Testis (tissue), 2 donors: ENCODE measurements at regions not wholly inside any gene's neighbourhood (a gene's known extent, or its start where the extent isn't known, plus 50 kb on each side); places are given as distances from the start of the nearest gene placed in this dataset.
"Not testable (repeated sequence)": the region's sequence is repeated elsewhere in the genome, so short reads cannot be mapped to it uniquely, and the experiment has no call there.

ENCODE experiments used
- DNase-seq: peaks from one replicate; pipeline ENCODE4 v3.0.0-alpha.2; 2019
- H3K27ac ChIP-seq, 2 donors: fragments of 200-600 bp; sonication (generic); one replicate each; pipeline ENCODE4 v1.5.1; 2019
- H3K27me3 ChIP-seq: fragments of 200-600 bp; sonication (generic); one replicate; pipeline ENCODE4 v1.5.1; 2019
- H3K36me3 ChIP-seq: fragments of 200-600 bp; sonication (generic); one replicate; pipeline ENCODE4 v1.5.1; 2017; ENCODE audit warnings: low read depth; ENCODE audit errors: missing control alignments
- H3K4me1 ChIP-seq: fragments of 200-600 bp; sonication (generic); one replicate; pipeline ENCODE4 v1.5.1; 2019
- H3K4me3 ChIP-seq, 2 donors: fragments of 200-600 bp; sonication (generic); one replicate each; pipeline ENCODE4 v1.5.1; 2017 to 2019
- H3K9me3 ChIP-seq: fragments of 200-600 bp; sonication (generic); one replicate; pipeline ENCODE4 v1.5.1; 2017
- CTCF ChIP-seq, 3 experiments: fragments of 450-650 bp in 2 of 3; fragments of 200-600 bp in 1 of 3; sonication (generic) in 1 of 3; IDR thresholded peaks; one replicate each; pipeline ENCODE4 v1.5.1; 2016 to 2019; ENCODE audit warnings: antibody characterized with exemption in 3 of 3, mild to moderate bottlenecking in 2 of 3, moderate library complexity in 1 of 3
- POLR2A ChIP-seq: fragments of 450-650 bp; IDR thresholded peaks from one replicate; pipeline ENCODE4 v1.6.1; 2017; ENCODE audit warnings: antibody characterized with exemption, mild to moderate bottlenecking, moderate library complexity
- WGBS, 2 donors: methylation state at CpG; one replicate each; pipeline ENCODE4 v1.1.5; 2018; 5-methylcytosine and 5-hydroxymethylcytosine counted together
- intact Hi-C: fragments of 100-400 bp; cut with DNase I; formaldehyde crosslinking; loops from one replicate; pipeline ENCODE4 v1.15.1; 2023; ENCODE audit warnings: low total_unique reads

DNA sequence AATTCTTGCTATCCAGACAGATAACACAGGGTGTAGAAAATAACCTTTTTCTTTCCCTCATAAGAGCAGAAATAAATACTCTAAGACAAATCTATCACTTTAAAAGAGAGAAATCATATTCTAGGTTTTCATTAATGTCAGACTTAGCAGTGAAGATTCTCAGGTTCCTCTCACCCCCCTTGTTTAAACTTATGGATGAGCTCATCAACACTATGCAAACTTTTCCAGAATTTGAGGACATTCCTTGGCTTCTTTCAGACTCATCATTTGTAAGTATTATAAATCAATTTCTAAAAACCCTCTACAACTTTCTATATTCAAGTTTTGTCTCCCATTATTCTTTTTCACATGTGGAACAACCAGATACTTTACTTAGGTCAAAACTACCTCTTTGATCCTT, 374.9 kb upstream of the TRPC7 start:
- H3K9me3 ChIP-seq: no peaks in the 10 kb centered on the region
- intact Hi-C loops: no loop called here
- H3K4me3 ChIP-seq: no peak overlapping the region
- H3K27me3 ChIP-seq: no peaks in the 10 kb centered on the region
- no peak overlapping the region for H3K27ac ChIP-seq
- TF ChIP-seq POLR2A (no peak), CTCF (IDR thresholded peaks at IDR 0.05) (no peak)
- no peaks in the 10 kb centered on the region for H3K36me3 ChIP-seq
- no peak for DNase-seq
- no peaks in the 10 kb centered on the region for H3K4me1 ChIP-seq

- DNase-seq, H3K4me3 ChIP-seq, H3K27me3 ChIP-seq, H3K36me3 ChIP-seq, intact Hi-C loops, H3K9me3 ChIP-seq, H3K27ac ChIP-seq, H3K4me1 ChIP-seq: not testable (repeated sequence)
- 82 to 86% methylated on average over 4 of the region's 4 CpGs for WGBS, 2 donors
Observed at GRCh38 chr5:136739271-136739670, 373.9 kb upstream of the TRPC7 start.

- H3K36me3 ChIP-seq: no peaks in the 10 kb centered on the region
- WGBS, 2 donors: 92 to 96% methylated on average over 2 of the region's 2 CpGs
- H3K4me1 ChIP-seq: no peaks in the 10 kb centered on the region
- no peaks in the 10 kb centered on the region for H3K9me3 ChIP-seq
- H3K27me3 ChIP-seq: no peaks in the 10 kb centered on the region
- no peak for DNase-seq
- no peak for TF ChIP-seq POLR2A
- TF ChIP-seq CTCF (IDR thresholded peaks at IDR 0.05): no peak
- H3K27ac ChIP-seq: no peak overlapping the region
- intact Hi-C loops: no loop called here
- no peak overlapping the region for H3K4me3 ChIP-seq
Observed at GRCh38 chr5:136738829-136739228, 373.5 kb upstream of the TRPC7 start.

DNA sequence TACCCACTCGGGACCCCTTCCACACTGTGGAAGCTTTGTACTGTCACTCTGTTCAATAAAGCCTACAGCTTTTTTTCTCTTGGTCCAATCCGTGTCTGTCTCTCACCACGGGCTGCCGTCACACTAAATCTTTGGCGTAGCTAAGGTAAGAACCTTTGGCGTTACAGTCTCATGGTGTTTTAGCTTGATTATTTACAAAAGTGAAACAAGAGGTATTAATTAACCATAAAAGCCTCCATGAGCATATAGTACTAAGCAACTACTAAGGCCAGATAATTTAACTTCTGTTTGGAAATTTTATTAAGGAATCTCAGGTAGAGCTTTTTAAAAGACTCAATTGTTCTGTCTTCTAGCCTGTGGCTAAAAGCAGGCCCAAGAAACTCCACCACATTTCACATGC, 370.7 kb upstream of the TRPC7 start:
- Histone ChIP-seq H3K27me3 (no peaks in the 10 kb centered on the region), H3K4me3 (no peak overlapping the region), H3K4me1 (no peaks in the 10 kb centered on the region), H3K9me3 (no peaks in the 10 kb centered on the region), H3K27ac (no peak overlapping the region), H3K36me3 (no peaks in the 10 kb centered on the region)
- TF ChIP-seq POLR2A (no peak), CTCF (IDR thresholded peaks at IDR 0.05) (no peak)
- no peak for DNase-seq
- intact Hi-C loops: no loop called here
- 66 to 71% methylated on average over 6 of the region's 6 CpGs for WGBS, 2 donors

DNA sequence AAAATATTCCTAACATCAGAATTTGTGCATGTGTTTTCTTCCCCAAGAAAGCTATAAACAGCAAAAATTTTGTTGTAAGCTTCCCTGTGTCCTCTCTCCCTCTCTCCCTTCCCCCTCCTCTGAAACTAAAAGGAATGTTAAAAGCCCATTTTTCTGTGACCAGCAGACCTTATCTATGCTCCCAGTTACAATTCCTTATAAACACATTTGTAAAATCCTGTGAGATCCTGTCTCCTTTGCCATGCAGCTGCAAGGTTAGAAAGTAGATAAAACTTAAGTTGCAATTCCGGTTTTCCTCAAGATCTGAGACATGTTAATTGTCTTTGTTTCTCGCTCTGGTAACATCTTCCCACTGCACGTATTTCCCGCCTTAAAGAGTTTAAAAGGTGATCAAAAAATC, 370.3 kb upstream of the TRPC7 start:
- WGBS, 2 donors: 44 to 61% methylated on average over 4 of the region's 4 CpGs

GRCh38 chr5:136734628-136735027, 369.3 kb upstream of the TRPC7 start:
- H3K27ac ChIP-seq: no peak overlapping the region
- no peak for DNase-seq
- no peak overlapping the region for H3K4me3 ChIP-seq
- WGBS, 2 donors: 90 to 93% methylated on average over 1 of the region's 1 CpG
- no peaks in the 10 kb centered on the region for H3K4me1 ChIP-seq
- no peak for TF ChIP-seq POLR2A
- no peak for TF ChIP-seq CTCF (IDR thresholded peaks at IDR 0.05)
- intact Hi-C loops: no loop called here
- no peaks in the 10 kb centered on the region for H3K36me3 ChIP-seq
- H3K9me3 ChIP-seq: no peaks in the 10 kb centered on the region
- no peaks in the 10 kb centered on the region for H3K27me3 ChIP-seq

More for the DNA sequence above, 370.3 kb upstream of the TRPC7 start:
- H3K4me3 ChIP-seq, intact Hi-C loops, H3K4me1 ChIP-seq, DNase-seq, H3K27me3 ChIP-seq, H3K27ac ChIP-seq, H3K36me3 ChIP-seq, H3K9me3 ChIP-seq: not testable (repeated sequence)
